GM18526 (cell line): ENCODE measurements at regions not wholly inside any gene's neighbourhood (a gene's known extent, or its start where the extent isn't known, plus 50 kb on each side); places are given as distances from the start of the nearest gene placed in this dataset.

Source experiments
- POLR2A ChIP-seq: IDR thresholded peaks from 3 replicates; pipeline ENCODE4 v1.6.1; 2011; ENCODE audit not compliant: insufficient read length; ENCODE audit errors: extremely low read depth

- no peak for TF ChIP-seq POLR2A
Measured at GRCh38 chr11:19435306-19435989, 194.7 kb upstream of the E2F8 start.

DNA sequence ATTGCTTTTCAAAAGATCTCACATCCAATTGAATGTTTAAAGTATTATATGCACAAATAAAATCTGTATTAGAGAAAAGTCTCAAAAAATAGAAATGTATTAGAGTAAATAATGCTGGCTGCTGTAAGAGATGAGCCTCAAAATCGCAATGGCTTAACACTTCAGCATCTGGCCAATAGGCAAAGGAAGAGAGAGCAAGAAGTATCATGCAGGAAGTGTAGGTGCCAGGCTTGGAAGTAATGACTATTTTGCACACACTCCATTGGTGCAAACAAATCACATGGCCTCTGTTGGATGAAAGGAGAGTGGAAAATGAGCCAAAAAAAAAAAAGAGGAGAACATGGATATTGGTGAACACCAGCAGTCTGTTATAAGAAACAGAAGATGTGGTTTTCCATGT is 193.0 kb upstream of the E2F8 start:
- no peak for TF ChIP-seq POLR2A

DNA sequence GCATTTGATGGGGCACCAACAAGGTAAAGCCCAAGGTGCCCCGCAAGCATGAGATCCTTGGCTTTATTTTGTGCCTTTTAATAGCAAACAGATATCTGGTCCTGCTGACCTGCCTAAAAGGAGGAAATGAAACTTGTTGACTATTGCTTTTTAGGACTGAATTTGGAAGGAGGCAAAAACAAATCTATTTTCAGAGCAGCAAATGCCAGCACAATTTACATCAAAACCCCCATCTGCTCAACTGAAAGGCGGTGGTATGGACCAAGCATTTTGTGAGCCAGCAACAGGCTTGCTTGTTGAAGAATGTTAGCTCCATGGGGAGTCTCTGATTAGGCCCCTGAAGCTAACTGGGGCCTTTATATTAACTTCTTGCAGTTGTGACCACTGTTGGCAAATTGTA is 192.6 kb upstream of the E2F8 start:
- TF ChIP-seq POLR2A: peak; percentile 21

GRCh38 chr11:19432370-19433061 is 191.8 kb upstream of the E2F8 start:
- TF ChIP-seq POLR2A: no peak

DNA sequence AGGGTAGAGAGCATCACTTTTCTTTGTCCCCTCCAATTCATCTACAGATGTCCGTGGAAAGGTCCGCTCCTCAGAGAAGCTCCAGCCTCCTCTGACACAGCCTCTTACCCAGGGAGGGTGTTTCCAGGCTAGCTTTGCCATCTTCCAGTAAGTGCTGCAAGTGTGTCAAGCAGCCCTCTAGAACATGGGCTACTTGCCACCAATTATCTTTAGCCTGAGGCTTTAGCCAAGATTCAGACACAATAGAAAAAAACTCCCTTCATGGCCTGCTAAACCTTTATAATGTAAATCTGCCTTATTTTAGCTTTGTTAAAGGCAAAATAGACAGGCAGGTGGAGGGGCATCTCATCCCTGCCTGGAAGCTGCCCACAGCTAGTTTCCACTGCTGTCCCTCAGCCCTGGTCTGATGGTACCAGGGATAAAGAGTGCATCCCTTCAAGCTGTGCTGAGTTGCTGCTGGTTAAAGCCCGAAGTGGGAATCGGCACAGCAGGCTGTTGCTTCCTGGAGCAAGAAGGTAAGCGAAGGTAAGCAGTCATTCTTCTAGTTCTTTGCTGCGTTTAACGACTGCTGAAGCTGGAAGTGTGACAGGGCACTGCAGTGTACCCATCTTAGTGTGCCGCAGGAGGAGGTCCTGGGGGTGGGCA is 190.1 kb upstream of the E2F8 start:
- no peak for TF ChIP-seq POLR2A

DNA sequence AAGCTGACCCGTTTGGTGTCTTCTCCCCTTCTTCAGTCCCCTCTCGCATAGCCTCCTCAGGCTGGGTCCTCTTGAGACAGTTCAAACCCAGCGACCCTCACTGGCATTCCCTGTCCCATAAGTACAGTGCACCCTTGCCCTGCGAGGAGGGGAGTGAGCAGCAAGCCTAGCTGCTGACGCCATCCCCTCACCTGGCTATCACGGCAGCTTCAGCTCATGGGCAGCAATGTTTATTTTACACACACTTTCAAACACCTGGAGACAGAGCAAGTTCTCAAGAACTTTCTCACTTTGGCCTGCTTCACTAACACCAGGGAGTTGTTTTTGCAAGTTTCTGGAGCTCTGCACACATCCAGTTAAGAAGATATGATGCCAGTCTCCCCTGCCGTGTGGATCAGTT is 189.6 kb upstream of the E2F8 start:
- TF ChIP-seq POLR2A: no peak

- no peak for TF ChIP-seq POLR2A
Measured at GRCh38 chr11:19429108-19429760, 188.5 kb upstream of the E2F8 start.

DNA sequence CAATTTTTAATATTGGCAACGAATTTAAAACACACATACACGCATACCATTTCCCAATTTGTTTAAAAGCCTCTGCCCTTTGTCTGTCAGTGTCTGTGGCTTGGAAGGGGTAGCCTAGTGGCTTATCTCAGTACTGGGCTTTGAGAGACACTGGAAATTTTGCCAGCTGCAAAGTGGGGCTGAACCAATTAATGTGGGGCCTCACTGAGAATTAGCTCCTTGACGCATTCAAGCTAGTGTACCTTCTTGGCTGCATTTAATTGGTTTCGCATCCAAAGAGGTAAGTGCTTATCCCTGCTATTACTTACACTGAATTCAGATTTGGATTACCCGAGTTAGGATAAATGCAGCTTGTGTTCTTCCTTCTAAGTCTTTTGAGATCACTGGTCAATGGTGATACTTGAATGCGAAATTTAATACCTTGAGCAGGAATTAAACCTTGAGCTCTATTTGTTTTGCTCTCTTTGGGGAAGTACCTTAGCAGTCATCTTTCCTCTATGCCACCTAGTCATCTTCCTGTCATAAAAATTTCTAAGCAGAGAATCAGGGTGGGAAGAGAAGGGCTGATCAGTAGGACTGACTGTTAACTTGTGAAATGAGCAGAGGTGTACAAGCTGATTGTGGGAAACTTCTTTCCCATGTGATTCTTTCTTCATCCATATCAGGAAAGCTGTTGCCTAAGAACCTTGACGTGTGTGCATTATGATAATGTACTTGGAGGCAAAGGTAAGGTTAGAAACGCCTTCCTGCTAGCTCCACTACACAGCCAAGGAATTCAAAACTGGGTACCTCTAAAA is 187.7 kb upstream of the E2F8 start:
- TF ChIP-seq POLR2A: no peak

DNA sequence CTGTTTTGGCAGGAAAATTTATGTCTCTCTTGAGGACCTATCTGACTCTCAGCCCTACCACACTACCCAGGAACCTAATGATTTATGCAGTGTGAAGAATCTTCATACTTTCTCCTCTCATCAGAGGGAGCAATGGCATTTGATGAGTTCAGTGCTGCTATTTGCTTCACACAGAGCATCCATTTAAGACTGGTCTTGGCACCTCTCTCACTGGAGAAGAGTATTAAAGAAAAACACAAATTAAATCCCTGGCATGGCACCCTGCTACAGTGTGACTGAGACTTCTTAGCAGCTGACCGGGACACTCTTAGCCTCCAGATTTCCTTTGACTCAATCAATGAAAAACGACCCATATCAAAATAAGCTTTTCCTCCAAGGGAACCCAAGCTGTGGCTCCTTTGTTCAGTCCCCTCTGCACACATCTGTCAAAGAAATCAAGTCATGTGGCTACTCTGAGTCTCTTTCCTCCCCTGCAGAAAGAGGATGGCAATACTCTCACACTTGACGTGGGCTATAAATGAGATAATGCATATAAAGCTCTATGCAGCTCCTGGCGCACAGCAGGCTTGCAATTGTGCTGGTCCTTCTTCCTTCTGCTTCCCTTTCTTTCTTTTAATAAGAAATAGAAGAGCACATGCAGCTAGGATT is 186.1 kb upstream of the E2F8 start:
- TF ChIP-seq POLR2A: no peak

- no peak for TF ChIP-seq POLR2A
Measured at GRCh38 chr11:19426011-19426755, 185.4 kb upstream of the E2F8 start.

DNA sequence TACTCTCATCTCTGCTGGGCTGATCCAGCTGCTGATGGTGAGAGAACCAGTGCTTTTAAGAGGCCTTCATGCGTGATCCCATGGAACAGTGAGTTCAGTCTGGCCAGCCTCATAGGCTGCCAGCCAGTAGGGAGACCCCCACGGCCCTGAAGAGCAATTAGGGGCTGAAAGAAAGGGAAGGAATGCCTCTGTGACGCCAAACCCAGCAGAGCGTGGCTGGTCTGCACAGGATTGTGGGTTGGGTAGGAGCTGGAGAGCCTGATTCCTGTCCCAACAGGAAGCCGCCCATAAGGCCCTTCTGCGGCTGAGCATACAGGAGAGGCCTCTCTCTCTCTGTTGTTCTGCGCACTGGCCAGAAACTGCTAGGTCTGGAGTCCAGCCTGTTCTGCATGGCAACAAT is 181.5 kb upstream of the E2F8 start:
- no peak for TF ChIP-seq POLR2A

GRCh38 chr11:19420868-19421533 is 180.3 kb upstream of the E2F8 start:
- TF ChIP-seq POLR2A: no peak

DNA sequence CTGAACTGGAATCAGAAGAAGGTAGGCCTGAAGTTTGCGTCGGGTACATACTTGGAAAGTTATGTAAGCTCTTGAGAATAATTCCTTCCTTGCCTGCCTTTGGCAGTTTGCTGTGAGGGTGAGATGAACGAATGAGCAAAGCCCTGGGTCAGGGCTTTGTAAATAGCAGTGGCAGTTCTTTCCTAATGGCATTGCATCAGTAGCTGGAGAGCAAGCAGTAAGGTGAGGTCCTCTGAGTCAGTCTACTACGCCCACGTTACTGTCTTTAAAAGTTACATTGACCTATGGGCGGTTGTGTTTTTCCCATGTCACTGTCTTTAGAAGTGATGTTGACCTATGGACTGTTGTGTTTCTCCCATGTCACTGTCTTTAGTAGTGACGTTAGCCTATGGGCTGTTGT is 179.1 kb upstream of the E2F8 start:
- no peak for TF ChIP-seq POLR2A
